Stimulated activated CD8-positive, alpha-beta memory T cell treated with anti-CD3 and anti-CD28 coated beads, Interleukin-7, amount 100 ng/mL, for 48 hours (primary cell): ENCODE measurements at regions not wholly inside any gene's neighbourhood (a gene's known extent, or its start where the extent isn't known, plus 50 kb on each side); places are given as distances from the start of the nearest gene placed in this dataset.
"Not testable (repeated sequence)": the region's sequence is repeated elsewhere in the genome, so short reads cannot be mapped to it uniquely, and the experiment has no call there.

Experiments
- DNase-seq, 2 donors: peaks; one replicate each; pipeline ENCODE4 v3.0.0-alpha.2; 2020; ENCODE audit warnings: low read depth in 1 of 2; ENCODE audit errors: extremely low read depth in 1 of 2

GRCh38 chr11:105432241-105432995, 177.5 kb upstream of the GRIA4 start:
- no peak for DNase-seq

GRCh38 chr11:105429096-105429910, 180.6 kb upstream of the GRIA4 start:
- DNase-seq = no peak

DNA sequence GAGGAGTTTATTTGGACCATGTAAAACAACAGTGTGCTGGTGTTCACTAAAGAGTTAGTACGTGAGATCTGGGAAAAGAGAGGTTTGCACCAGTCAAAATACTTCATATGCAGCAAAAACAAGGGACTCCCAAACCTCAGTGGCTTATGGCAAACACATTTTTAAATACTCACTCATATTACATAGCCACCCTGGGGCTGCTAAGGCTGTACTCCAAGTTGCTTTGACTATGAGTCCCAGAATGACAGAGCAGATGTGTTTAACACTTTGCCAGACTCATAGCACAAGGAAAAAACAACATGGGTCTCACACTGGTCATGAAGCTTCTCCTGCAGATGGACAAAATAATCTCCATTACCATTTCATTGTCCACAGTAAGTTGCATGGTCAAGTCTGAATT, 202.8 kb upstream of the GRIA4 start:
- no peak for DNase-seq

DNA sequence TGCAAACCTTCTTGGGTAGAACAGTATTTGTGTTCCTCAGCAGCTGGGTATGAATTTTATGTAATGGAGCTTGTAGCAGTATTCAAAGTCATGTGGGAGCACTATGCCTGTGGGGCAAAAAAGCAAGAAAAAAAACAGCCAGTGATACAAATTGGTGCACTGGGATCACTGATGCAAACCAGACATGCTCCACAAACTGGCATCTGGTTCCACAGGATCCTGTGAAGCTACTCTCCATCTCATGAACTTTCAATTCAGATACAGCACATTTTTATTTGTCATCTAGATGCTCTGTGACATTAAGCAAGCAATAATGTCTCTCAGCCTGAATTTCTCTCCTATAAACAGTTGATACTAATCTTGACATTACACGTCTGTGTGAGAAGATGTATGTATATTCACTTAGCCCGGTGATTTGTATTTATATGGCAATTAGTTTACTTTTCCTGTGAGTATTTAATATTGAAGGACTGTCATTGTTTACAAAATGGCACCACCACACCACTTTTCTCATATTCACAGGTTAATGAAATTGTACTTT, 208.5 kb upstream of the GRIA4 start:
- no peak for DNase-seq

- DNase-seq = no peak
Observed at GRCh38 chr11:105399511-105399910, 210.4 kb upstream of the GRIA4 start.

GRCh38 chr11:105398636-105399035, 211.2 kb upstream of the GRIA4 start:
- DNase-seq = no peak

DNA sequence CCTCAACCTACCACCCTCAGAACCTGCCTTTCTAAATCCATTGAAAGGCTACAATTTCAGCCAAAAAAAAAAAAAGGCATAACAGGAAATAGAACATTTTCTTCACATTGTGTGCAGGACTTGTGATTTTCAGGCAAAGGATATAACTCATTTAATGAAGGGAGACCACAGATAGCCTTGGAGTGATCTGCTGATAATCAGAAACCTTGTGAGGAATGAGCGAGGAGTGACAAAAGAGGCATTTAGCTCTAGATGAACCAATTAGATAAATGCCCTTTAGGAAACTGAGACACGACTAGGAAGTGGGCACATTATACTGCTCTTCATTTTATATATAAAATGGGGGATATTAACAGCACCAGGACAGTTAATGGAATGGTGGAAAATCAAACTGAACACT, 216.5 kb upstream of the GRIA4 start:
- DNase-seq = no peak

DNA sequence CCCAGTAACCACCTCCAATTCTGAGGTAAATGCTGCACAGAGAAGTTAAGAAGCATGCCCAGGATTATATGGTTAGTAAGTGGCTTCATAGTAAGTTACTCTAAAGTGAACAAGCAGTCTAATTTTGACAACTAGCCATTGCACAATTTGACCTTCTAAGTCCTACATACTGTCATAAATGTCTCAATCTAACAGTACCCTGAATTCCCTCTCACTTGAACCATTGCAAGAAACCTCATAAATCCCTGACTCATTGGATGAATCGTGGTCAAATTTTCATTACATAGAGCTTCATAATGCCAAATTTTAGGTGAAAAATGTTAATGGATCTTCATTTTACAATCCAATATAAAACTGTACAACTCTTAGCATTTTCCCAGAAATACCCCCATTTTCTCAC, 217.3 kb upstream of the GRIA4 start:
- no peak for DNase-seq

DNA sequence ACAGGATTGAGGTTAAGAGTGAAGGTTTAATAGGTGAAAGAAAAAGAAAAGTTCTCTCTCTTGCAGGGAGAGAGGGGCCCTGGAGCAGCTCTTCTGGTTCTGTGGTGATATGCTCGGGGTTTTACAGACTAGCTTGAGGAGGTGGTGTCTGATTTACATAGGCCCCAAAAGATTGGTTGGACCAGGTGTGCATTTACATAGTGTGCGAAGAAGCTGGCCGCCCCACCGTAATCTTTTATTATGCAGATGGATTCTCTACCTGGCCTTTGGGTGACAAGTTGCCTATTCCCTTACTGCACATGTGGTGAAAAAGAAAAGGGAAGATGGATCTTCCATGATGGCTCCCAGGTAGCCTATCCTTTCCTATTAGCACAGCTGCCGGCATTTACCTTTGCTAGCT, 219.9 kb upstream of the GRIA4 start:
- no peak for DNase-seq

- no peak for DNase-seq
Observed at GRCh38 chr11:105388006-105388405, 221.9 kb upstream of the GRIA4 start.

- DNase-seq = no peak
Observed at GRCh38 chr11:105381941-105382340, 227.9 kb upstream of the GRIA4 start.

GRCh38 chr11:105377870-105378269, 232.0 kb upstream of the GRIA4 start:
- DNase-seq = no peak

- no peak for DNase-seq
Observed at GRCh38 chr11:105372206-105372605, 232.6 kb upstream of the CARD18 start.

- no peak for DNase-seq
Observed at GRCh38 chr11:105371311-105371710, 231.7 kb upstream of the CARD18 start.

DNA sequence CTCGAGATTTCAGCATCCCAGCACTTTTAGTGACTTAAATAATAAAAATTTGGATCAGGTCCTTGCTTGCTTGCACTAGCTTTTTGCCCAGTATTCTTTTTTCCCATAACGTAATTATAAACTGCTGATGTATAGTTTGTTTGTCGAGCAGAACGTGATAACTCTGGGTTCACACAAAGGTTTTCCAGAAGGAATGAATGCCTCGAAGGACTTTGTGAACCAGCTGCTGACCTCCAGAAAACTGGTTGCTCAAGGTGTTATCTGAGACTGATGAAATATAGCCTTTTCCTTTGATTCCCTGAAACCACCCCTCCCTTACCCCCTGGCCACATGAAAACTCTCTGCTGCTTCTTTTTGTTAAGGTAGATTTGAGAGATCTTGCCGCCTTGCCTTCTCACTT, 229.1 kb upstream of the CARD18 start:
- DNase-seq = no peak

GRCh38 chr11:105367129-105367528, 227.6 kb upstream of the CARD18 start:
- DNase-seq = no peak

DNA sequence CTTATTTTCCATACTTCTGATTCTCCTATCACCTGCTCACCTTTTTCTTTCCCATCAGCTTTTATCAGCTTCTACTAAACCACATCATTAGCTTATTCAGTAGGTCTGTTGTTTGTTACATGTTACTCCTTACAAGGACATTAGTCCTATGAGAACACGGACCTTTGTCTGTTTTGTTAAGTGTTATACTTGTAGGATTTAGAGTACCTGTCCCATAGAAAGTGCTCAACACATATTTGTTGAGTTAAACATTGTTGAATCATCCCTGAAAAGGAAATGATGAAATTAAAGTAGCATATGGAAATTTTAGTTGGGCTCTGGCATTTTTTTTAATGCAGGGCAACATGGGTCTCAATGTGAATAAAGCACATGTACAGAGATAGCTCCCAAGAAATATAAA, 222.1 kb upstream of the CARD18 start:
- no peak for DNase-seq

- DNase-seq = no peak
Observed at GRCh38 chr11:105357764-105358163, 218.2 kb upstream of the CARD18 start.

DNA sequence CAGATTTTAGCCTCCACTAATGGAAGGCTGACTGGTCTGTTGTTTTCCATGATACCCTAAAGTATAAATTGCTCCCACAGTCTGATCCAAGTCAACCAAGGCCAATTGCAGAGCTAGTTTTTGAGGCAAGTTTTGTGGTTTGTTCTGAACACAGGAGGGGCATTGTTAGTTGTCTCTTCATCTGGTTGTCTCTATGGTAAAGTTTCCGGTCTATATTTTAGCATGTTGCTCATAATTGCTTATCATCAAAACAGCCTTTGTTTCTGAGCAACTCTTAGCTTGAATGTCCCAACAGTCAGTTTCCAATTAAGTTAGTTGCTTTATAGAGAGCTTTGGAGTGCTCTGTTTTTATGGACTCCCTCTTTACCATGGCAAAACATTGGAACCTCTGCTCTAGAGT, 217.6 kb upstream of the CARD18 start:
- DNase-seq = no peak

DNA sequence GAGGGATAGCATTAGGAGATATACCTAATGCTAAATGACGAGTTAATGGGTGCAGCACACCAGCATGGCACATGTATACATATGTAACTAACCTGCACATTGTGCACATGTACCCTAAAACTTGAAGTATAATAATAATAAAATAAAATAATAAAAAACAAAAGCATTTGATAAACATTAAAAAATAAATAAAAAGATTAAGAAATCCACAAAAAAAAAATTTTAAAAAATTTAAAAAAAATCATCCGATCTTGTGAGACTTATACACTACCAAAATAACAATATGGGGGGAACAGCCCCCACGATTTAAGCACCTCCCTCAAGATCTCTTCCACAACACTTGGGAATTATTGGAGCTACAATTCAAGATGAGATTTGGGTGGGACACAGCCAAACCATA, 210.3 kb upstream of the CARD18 start:
- not testable (repeated sequence) for DNase-seq

DNA sequence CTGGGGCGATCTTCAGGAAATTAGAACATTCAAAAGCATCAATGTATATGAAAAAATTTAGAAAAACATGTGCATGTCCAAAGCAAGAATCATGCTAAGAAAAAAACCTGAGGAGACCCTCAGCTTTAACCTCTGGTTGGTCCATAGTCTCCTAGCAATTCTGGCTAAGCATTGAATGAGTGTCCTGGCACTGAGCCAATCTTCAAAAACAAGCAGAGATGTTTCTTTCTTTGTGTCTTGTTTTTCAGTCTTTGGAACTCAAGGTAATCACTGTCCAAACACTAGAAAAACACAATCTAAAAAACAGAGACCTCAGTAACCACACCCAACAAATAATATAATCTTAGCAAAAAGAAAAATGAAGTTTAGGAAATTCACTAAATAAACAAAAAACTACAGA, 205.4 kb upstream of the CARD18 start:
- no peak for DNase-seq
